HCT116 (cell line): ENCODE measurements at regions not wholly inside any gene's neighbourhood (a gene's known extent, or its start where the extent isn't known, plus 50 kb on each side); places are given as distances from the start of the nearest gene placed in this dataset.

Source experiments
- ATAC-seq: fragments of 200-7000 bp; cut with Tn5 transposase; 2 replicates; pipeline ENCODE4 v1.9.1; 2020; ENCODE audit warnings: mild to moderate bottlenecking, moderate library complexity
- BruUV-seq: library from RNA; stranded (reverse); fragments of 400-500 nt; replicated peaks from 2 replicates; lab custom pipeline; 2021; lab: Mats Ljungman, UMichigan
- CTCF ChIA-PET: fragments of 300-600 bp; sonication (Branson Sonifier 250); formaldehyde crosslinking; loops from one replicate; lab custom pipeline; 2021; ENCODE audit warnings: antibody characterized with exemption; lab: Charles Lee
- POLR2A ChIA-PET: fragments of 300-600, 350-600 bp; sonication (Branson Sonifier 250); formaldehyde crosslinking; loops from one replicate; lab custom pipeline; 2021; ENCODE audit warnings: antibody characterized with exemption; lab: Charles Lee
- RAD21 ChIA-PET, 2 experiments: fragments of 300-600 bp; sonication (Branson Sonifier 250); formaldehyde crosslinking; loops; one replicate each; lab custom pipeline; 2023; ENCODE audit warnings: low total read pairs in 2 of 2; ENCODE audit not compliant: uncharacterized antibody in 2 of 2, unreplicated experiment in 2 of 2, low non-redundant PET in 1 of 2; lab: Charles Lee
- DNase-seq: peaks from one replicate; pipeline ENCODE4 v3.0.0-alpha.2; 2010; ENCODE audit warnings: low read depth, low spot score
- H2AFZ ChIP-seq: fragments of 200-600 bp; shearing (Covaris generic), sonication (generic); 2 replicates; pipeline ENCODE4 v1.6.1; 2017; ENCODE audit warnings: low read depth, mixed run types, mixed read lengths, antibody characterized with exemption, low read length; ENCODE audit not compliant: poor library complexity, severe bottlenecking
- H3K27ac ChIP-seq: 2 replicates; pipeline ENCODE4 v1.5.1; 2012; ENCODE audit warnings: low read depth, low read length
- H3K27me3 ChIP-seq: fragments of 200-600 bp; sonication (generic); 2 replicates; pipeline ENCODE4 v1.6.1; 2016; ENCODE audit warnings: mixed run types, low read length, mixed read lengths; ENCODE audit not compliant: insufficient read depth
- H3K36me3 ChIP-seq, 2 experiments: fragments of 200-500 bp in 1 of 2; fragments of 200-600 bp in 1 of 2; sonication (Bioruptor generic) in 1 of 2; sonication (generic) in 1 of 2; 2 replicates each; pipeline versions ENCODE4 v1.5.1 to v1.6.1; 2014 to 2016; ENCODE audit warnings: low read length in 2 of 2, inconsistent platforms in 1 of 2, mixed read lengths in 1 of 2, mixed run types in 1 of 2; ENCODE audit not compliant: insufficient read depth in 2 of 2, control insufficient read depth in 1 of 2
- H3K4me1 ChIP-seq, 2 experiments: fragments of 200-600 bp in 1 of 2; sonication (generic) in 1 of 2; 2 replicates each; pipeline versions ENCODE4 v1.5.1 to v1.6.1; 2012 to 2017; ENCODE audit warnings: low read length in 2 of 2, inconsistent platforms in 1 of 2, mild to moderate bottlenecking in 1 of 2, mixed read lengths in 1 of 2, mixed run types in 1 of 2, moderate library complexity in 1 of 2; ENCODE audit not compliant: insufficient read depth in 2 of 2, control insufficient read depth in 1 of 2
- H3K4me2 ChIP-seq: fragments of 200-600 bp; sonication (generic); 2 replicates; pipeline ENCODE4 v1.6.1; 2017; ENCODE audit warnings: mixed run types, low read length, mixed read lengths
- H3K4me3 ChIP-seq, 2 experiments: fragments of 200-600 bp in 1 of 2; sonication (generic) in 1 of 2; replicated peaks in 1 of 2; 2 replicates each; pipeline ENCODE4 v1.5.1; 2011 to 2016; ENCODE audit warnings: low read length in 2 of 2, control low read depth in 1 of 2, low read depth in 1 of 2, mild to moderate bottlenecking in 1 of 2, mixed read lengths in 1 of 2, mixed run types in 1 of 2
- H3K79me2 ChIP-seq: fragments of 200-600 bp; sonication (generic); 2 replicates; pipeline ENCODE4 v1.6.1; 2017; ENCODE audit warnings: mild to moderate bottlenecking, mixed run types, low read length, moderate library complexity, mixed read lengths; ENCODE audit not compliant: insufficient read depth
- H3K9ac ChIP-seq: fragments of 200-600 bp; sonication (generic); 2 replicates; pipeline ENCODE4 v1.6.1; 2016; ENCODE audit warnings: low read length, mixed read lengths
- H3K9me2 ChIP-seq: fragments of 200-600 bp; sonication (generic), shearing (Covaris generic); 2 replicates; pipeline ENCODE4 v1.6.1; 2017; ENCODE audit warnings: mixed run types, mild to moderate bottlenecking, moderate library complexity; ENCODE audit not compliant: insufficient read depth
- H3K9me3 ChIP-seq, 2 experiments: fragments of 200-500 bp in 1 of 2; fragments of 200-600 bp in 1 of 2; sonication (Bioruptor generic) in 1 of 2; sonication (generic) in 1 of 2; 2 replicates each; pipeline ENCODE4 v1.6.1; 2014 to 2017; ENCODE audit warnings: low read length in 2 of 2, mixed read lengths in 2 of 2, inconsistent platforms in 1 of 2, low read depth in 1 of 2, mild to moderate bottlenecking in 1 of 2, mixed run types in 1 of 2, moderate library complexity in 1 of 2; ENCODE audit not compliant: control insufficient read depth in 1 of 2, insufficient read depth in 1 of 2
- H4K20me1 ChIP-seq: fragments of 200-600 bp; sonication (generic), shearing (Covaris generic); 2 replicates; pipeline ENCODE4 v1.6.1; 2017; ENCODE audit warnings: mixed run types, mild to moderate bottlenecking, moderate library complexity; ENCODE audit not compliant: insufficient read depth
- CEBPB ChIP-seq: IDR thresholded peaks from 2 replicates; pipeline ENCODE4 v1.6.1; 2012; ENCODE audit warnings: low read depth
- EGR1 ChIP-seq: IDR thresholded peaks from 2 replicates; pipeline ENCODE4 v1.6.1; 2012; ENCODE audit warnings: low read depth
- ELF1 ChIP-seq: IDR thresholded peaks from 2 replicates; pipeline ENCODE4 v1.6.1; 2012; ENCODE audit warnings: low read depth, borderline replicate concordance
- FOSL1 ChIP-seq: IDR thresholded peaks from 2 replicates; pipeline ENCODE4 v1.6.1; 2012; ENCODE audit warnings: low read depth
- POLR2A ChIP-seq: IDR thresholded peaks from 2 replicates; pipeline ENCODE4 v1.7.0; 2011; ENCODE audit warnings: borderline replicate concordance; ENCODE audit not compliant: insufficient read depth, insufficient read length; ENCODE audit errors: extremely low read depth
- POLR2AphosphoS5 ChIP-seq: IDR thresholded peaks from 2 replicates; pipeline ENCODE4 v1.6.1; 2011; ENCODE audit warnings: mild to moderate bottlenecking, low read depth, low read length, moderate library complexity
- SRF ChIP-seq: IDR thresholded peaks from 2 replicates; pipeline ENCODE4 v1.6.1; 2012; ENCODE audit warnings: low read depth
- TCF7L2 ChIP-seq: IDR thresholded peaks from 2 replicates; pipeline ENCODE4 v1.7.0; 2011; ENCODE audit warnings: borderline replicate concordance, inconsistent platforms; ENCODE audit not compliant: insufficient read depth, insufficient read length; ENCODE audit errors: extremely low read depth
- YY1 ChIP-seq: IDR thresholded peaks from 2 replicates; pipeline ENCODE4 v1.6.1; 2011; ENCODE audit warnings: low read length, low read depth, moderate library complexity, mild to moderate bottlenecking; ENCODE audit not compliant: insufficient replicate concordance; ENCODE audit errors: extremely low read depth
- ZFX ChIP-seq: fragments of 450-650 bp; IDR thresholded peaks from 2 replicates; pipeline ENCODE4 v1.6.1; 2017
- ZNF274 ChIP-seq: fragments of 200-500 bp; sonication (Bioruptor generic); IDR thresholded peaks from 2 replicates; pipeline ENCODE4 v1.6.1; 2014; ENCODE audit warnings: mild to moderate bottlenecking, low read depth, low read length, inconsistent platforms
- intact Hi-C: fragments of 100-400 bp; cut with micrococcal nuclease; formaldehyde crosslinking; loops from 2 replicates; pipeline ENCODE4 v1.10.0; 2022
- TF ChIP-seq, protein P1 (sequence below): IDR thresholded peaks from 2 replicates; pipeline ENCODE4 v1.6.1; 2012
- TF ChIP-seq, protein P2 (sequence below): IDR thresholded peaks from 2 replicates; pipeline ENCODE4 v1.6.1; 2012; ENCODE audit warnings: low read depth

DNA sequence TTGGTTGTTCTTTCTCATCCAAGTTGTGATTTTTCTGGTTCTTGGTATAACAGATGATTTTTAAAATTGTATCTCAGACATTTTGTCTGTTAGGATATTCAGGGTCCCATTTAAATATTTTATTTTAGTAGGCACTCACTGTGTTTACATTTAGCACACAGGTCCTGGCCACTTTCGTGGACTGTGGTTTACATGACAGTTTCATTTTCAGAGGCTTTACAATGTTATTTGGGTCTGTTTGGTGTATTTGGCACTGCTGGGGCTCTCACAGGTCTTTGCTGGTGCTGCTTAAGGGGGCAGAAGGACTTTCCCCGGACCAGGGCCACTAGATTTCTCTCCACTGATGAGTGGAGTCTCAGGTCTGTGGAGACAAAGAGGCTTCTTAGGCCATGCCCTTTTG is 75.5 kb upstream of the TGM3 start (continued):
- no peak for TF ChIP-seq EGR1
- TF ChIP-seq, protein P1, sequence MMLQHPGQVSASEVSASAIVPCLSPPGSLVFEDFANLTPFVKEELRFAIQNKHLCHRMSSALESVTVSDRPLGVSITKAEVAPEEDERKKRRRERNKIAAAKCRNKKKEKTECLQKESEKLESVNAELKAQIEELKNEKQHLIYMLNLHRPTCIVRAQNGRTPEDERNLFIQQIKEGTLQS = no peak
- no peak for TF ChIP-seq FOSL1
- TF ChIP-seq ZNF274 = no peak
- TF ChIP-seq, all 23 proteins: peak for 0

DNA sequence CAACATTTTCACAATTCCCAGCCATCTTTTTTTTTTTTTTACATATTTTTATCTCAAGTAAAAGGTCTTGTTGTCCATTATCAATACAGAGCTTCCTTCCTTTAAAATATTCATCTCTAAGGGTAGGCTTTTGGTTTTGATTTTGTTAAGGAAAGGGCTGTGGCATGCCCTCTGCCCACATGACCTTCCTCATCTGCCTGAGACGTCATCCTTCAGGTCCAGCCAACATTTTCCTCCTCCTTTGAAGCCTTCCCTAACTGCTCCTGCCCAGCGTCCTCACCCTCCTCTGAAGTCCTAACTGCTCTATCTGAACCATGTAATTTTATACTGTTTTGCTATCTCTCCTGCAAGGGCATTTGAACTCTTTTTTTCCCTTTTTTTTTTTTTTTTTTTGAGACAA is 73.9 kb upstream of the TGM3 start:
- intact Hi-C loops = no loop called here
- Histone ChIP-seq H3K4me3 (no peak overlapping the region), H3K4me2 (no peak overlapping the region), H3K4me1 (no peaks in the 10 kb centered on the region), H2AFZ (no peak overlapping the region), H3K79me2 (no peaks in the 10 kb centered on the region), H3K9me3 (peaks cover 0 to 8% of the 10 kb centered on the region in 2 experiments; a peak in 2 of 4 replicates), H3K9ac (no peak overlapping the region), H4K20me1 (no peaks in the 10 kb centered on the region), H3K27ac (no peak overlapping the region), H3K36me3 (no peaks in the 10 kb centered on the region), H3K9me2 (no peaks in the 10 kb centered on the region), H3K27me3 (no peaks in the 10 kb centered on the region)
- DNase-seq (no peak), ATAC-seq (no peak)
- ChIA-PET RAD21 (no interaction called here), POLR2A (no interaction called here), CTCF (no interaction called here)
- BruUV-seq = no TSS peak
- TF ChIP-seq CEBPB = no peak
- no peak for TF ChIP-seq YY1
- TF ChIP-seq ELF1 = no peak
- no peak for TF ChIP-seq ZFX
- TF ChIP-seq POLR2A = no peak
- TF ChIP-seq ZNF274 = no peak
- no peak for TF ChIP-seq POLR2AphosphoS5
- no peak for TF ChIP-seq SRF
- TF ChIP-seq TCF7L2 = no peak
- TF ChIP-seq, protein P1 = no peak
- TF ChIP-seq, protein P2, sequence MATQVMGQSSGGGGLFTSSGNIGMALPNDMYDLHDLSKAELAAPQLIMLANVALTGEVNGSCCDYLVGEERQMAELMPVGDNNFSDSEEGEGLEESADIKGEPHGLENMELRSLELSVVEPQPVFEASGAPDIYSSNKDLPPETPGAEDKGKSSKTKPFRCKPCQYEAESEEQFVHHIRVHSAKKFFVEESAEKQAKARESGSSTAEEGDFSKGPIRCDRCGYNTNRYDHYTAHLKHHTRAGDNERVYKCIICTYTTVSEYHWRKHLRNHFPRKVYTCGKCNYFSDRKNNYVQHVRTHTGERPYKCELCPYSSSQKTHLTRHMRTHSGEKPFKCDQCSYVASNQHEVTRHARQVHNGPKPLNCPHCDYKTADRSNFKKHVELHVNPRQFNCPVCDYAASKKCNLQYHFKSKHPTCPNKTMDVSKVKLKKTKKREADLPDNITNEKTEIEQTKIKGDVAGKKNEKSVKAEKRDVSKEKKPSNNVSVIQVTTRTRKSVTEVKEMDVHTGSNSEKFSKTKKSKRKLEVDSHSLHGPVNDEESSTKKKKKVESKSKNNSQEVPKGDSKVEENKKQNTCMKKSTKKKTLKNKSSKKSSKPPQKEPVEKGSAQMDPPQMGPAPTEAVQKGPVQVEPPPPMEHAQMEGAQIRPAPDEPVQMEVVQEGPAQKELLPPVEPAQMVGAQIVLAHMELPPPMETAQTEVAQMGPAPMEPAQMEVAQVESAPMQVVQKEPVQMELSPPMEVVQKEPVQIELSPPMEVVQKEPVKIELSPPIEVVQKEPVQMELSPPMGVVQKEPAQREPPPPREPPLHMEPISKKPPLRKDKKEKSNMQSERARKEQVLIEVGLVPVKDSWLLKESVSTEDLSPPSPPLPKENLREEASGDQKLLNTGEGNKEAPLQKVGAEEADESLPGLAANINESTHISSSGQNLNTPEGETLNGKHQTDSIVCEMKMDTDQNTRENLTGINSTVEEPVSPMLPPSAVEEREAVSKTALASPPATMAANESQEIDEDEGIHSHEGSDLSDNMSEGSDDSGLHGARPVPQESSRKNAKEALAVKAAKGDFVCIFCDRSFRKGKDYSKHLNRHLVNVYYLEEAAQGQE = no peak
- no peak for TF ChIP-seq EGR1
